ENCODE measurements at regions not wholly inside any gene's neighbourhood (a gene's known extent, or its start where the extent isn't known, plus 50 kb on each side); places are given as distances from the start of the nearest gene placed in this dataset.

GRCh38 chr1:96918406-96918805, 196.8 kb downstream of the PTBP2 start:
- H3K27me3 ChIP-seq (ENCODE audit: insufficient read depth in 3 of 3, low read length in 2 of 3) = no peaks in the 10 kb centered on the region
- ATAC-seq (no peak), DNase-seq (no peak)
- H3K36me3 ChIP-seq (ENCODE audit: insufficient read depth in 1 of 2, low read depth in 1 of 2) = no peaks in the 10 kb centered on the region
- no peak for TF ChIP-seq CTCF (IDR thresholded peaks at IDR 0.05)
- H3K27ac ChIP-seq = no peak overlapping the region
- intact Hi-C loops (cut with DNase I) = no loop called here
- peaks cover 9% of the 10 kb centered on the region for H3K9me3 ChIP-seq
- no peak overlapping the region for H3K4me3 ChIP-seq
- no peaks in the 10 kb centered on the region for H3K4me1 ChIP-seq
- 22 to 35% (median 30%) methylated on average over 1 of the region's 1 CpG for WGBS, 3 donors

GRCh38 chr1:96922181-96922580, 200.6 kb downstream of the PTBP2 start:
- intact Hi-C loops (cut with DNase I) = no loop called here
- no peaks in the 10 kb centered on the region for H3K36me3 ChIP-seq (ENCODE audit: insufficient read depth in 1 of 2, low read depth in 1 of 2)
- TF ChIP-seq CTCF (IDR thresholded peaks at IDR 0.05) = no peak
- no peaks in the 10 kb centered on the region for H3K27me3 ChIP-seq (ENCODE audit: insufficient read depth in 3 of 3, low read length in 2 of 3)
- 81 to 95% (median 94%) methylated on average over 1 of the region's 1 CpG for WGBS, 3 donors
- H3K4me3 ChIP-seq = no peak overlapping the region
- no peak overlapping the region for H3K27ac ChIP-seq
- H3K9me3 ChIP-seq = peaks cover 20% of the 10 kb centered on the region
- ATAC-seq (no peak), DNase-seq (no peak)
- no peaks in the 10 kb centered on the region for H3K4me1 ChIP-seq

GRCh38 chr1:96923753-96924152, 202.2 kb downstream of the PTBP2 start:
- intact Hi-C loops (cut with DNase I) = no loop called here
- Histone ChIP-seq H3K27me3 (ENCODE audit: insufficient read depth in 3 of 3, low read length in 2 of 3) (no peaks in the 10 kb centered on the region), H3K4me3 (no peak overlapping the region), H3K9me3 (peaks cover 20% of the 10 kb centered on the region), H3K27ac (no peak overlapping the region), H3K36me3 (ENCODE audit: insufficient read depth in 1 of 2, low read depth in 1 of 2) (no peaks in the 10 kb centered on the region), H3K4me1 (no peaks in the 10 kb centered on the region)
- ATAC-seq (no peak), DNase-seq (no peak)
- TF ChIP-seq CTCF (IDR thresholded peaks at IDR 0.05) = no peak
- WGBS, 3 donors = 26 to 50% (median 36%) methylated on average over 1 of the region's 1 CpG

- intact Hi-C loops (cut with DNase I) = no loop called here
- DNase-seq (no peak), ATAC-seq (no peak)
- Histone ChIP-seq H3K4me3 (no peak overlapping the region), H3K36me3 (ENCODE audit: insufficient read depth in 1 of 2, low read depth in 1 of 2) (no peaks in the 10 kb centered on the region), H3K4me1 (no peaks in the 10 kb centered on the region), H3K27me3 (ENCODE audit: insufficient read depth in 3 of 3, low read length in 2 of 3) (no peaks in the 10 kb centered on the region), H3K27ac (no peak overlapping the region), H3K9me3 (peaks cover 20% of the 10 kb centered on the region)
- TF ChIP-seq CTCF (IDR thresholded peaks at IDR 0.05) = no peak
Measured at GRCh38 chr1:96926176-96926575, 204.6 kb downstream of the PTBP2 start.

- peaks cover 14% of the 10 kb centered on the region for H3K9me3 ChIP-seq
- no peak overlapping the region for H3K27ac ChIP-seq
- no peak overlapping the region for H3K4me3 ChIP-seq
- H3K36me3 ChIP-seq (ENCODE audit: insufficient read depth in 1 of 2, low read depth in 1 of 2) = no peaks in the 10 kb centered on the region
- intact Hi-C loops (cut with DNase I) = no loop called here
- DNase-seq (no peak), ATAC-seq (no peak)
- no peaks in the 10 kb centered on the region for H3K4me1 ChIP-seq
- no peak for TF ChIP-seq CTCF (IDR thresholded peaks at IDR 0.05)
- no peaks in the 10 kb centered on the region for H3K27me3 ChIP-seq (ENCODE audit: insufficient read depth in 3 of 3, low read length in 2 of 3)
- WGBS, 3 donors = 83 to 88% (median 84%) methylated on average over 3 of the region's 3 CpGs
Measured at GRCh38 chr1:96927125-96927524, 205.5 kb downstream of the PTBP2 start.
